HK-2 (cell line): ENCODE measurements at regions not wholly inside any gene's neighbourhood (a gene's known extent, or its start where the extent isn't known, plus 50 kb on each side); places are given as distances from the start of the nearest gene placed in this dataset.
A peak's percentile ranks its signal among the peaks of the same experiment; 100 is the strongest.
"Not testable (repeated sequence)": the region's sequence is repeated elsewhere in the genome, so short reads cannot be mapped to it uniquely, and the experiment has no call there.

Experiments used
- DNase-seq: peaks from one replicate; pipeline ENCODE4 v3.0.0-alpha.2; 2018; ENCODE audit not compliant: unreplicated experiment

DNA sequence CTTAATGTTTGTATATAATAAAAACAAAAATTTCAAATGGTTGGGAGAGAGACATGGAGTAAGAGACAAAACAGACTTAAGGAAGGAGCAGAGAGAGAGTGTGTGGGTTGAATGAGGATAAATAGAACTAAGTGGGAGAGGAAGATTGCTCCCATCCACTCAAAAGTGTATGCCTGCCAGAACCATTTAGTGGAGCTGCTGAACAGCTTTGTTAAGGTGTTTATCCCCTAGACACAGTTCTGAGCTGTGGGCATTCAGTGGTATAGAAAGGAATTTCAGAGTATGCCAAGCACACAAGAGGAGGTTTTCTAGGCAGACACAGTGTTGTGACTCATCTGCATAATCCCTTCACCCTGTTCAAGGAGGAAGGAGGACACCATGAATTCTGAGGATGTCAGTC lies 508.6 kb upstream of the EPHA5 start:
- DNase-seq = peak; percentile 10

DNA sequence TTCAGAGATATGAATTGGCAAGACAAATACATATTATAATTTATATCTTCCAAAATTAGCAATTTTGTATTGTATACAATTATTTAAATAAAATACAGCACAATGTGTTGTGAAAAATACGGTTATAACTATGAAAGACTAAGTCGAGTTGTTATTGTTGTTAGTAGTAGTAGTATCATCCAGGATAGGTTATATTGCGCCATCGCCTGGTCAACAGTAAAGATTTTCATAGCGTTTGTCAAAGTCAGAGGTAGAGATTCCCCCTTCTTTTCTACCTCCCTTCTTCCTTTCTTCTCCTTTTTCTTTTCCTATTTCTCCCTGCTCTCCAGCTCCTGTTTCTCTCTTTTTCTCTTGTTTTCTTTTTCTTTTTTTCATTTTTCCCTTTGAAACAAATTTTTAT lies 499.1 kb upstream of the EPHA5 start:
- peak; percentile 4 for DNase-seq

DNA sequence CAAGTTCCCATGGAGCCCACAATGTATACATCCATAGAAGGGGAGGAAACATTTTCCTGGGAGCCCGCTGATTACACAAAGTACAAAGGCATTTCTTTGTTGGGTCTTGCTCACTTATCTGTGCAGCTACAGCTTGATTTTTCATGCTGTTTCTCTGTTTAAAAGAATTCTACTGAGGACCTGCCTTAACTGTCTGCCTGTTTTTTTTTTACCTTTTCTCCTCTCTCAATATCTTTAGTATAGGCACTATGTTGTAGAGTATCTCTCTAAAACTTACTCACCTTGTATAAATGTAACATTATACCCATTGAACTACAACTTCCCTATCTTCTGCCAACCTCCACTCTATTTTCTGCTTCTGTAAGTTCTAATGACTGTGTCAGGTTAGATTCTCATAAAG lies 494.6 kb upstream of the EPHA5 start:
- no peak for DNase-seq

DNA sequence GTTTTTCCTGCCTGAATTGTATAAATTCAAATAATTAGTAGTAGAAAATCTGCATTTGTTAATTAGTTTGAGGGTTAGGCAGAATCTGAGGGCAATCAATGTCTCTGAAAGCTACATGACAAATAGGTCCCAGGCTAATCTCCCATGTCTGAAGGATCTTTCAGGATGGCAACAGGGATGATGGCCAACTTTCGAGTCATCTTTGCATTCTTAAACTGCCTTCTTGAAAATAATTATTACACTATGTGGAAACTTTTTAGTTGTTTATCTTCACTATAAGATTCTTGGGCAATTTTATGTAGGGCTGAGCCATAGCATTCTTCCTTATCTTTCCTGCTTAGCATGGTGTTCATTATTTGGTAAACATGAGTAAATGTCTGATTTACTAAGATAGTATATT lies 490.3 kb upstream of the EPHA5 start:
- DNase-seq = no peak

DNA sequence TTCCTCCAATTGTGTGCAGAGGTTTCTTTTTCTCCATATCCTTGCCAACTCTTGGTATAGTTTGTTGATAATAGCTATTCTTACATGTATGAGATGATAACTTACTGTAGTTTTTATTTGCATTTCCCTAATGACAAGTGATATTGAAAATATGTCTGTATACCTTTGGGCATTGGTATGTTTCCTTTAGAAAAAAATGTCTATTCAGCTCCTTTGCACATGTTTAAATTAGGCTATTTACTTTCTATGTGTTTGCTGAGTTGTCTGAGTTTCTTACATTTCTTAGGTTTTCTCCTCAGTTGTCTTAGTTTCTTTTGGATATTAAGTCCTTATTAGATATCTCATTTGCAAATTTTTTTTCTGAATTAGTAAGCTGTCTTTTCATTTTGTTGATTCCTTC lies 487.3 kb upstream of the EPHA5 start:
- DNase-seq = no peak

DNA sequence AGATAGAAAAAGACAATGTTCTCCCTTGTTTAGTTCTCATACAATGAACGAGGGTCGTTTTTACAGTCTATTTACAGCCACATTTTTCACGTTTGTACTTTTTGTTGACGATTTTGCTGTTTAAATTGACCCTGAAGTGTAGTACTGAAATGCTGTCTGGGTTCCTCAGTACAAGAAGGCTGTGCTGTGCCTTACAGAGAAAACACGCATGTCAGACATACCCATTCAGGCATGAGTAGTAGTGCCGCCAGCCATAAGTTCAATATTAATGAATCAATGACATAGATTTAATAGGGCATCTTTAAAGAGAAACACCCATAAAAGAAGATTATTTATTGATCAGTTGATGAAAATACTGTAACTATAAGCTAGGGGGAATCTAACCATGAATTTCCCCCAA lies 459.8 kb upstream of the EPHA5 start:
- DNase-seq = no peak

DNA sequence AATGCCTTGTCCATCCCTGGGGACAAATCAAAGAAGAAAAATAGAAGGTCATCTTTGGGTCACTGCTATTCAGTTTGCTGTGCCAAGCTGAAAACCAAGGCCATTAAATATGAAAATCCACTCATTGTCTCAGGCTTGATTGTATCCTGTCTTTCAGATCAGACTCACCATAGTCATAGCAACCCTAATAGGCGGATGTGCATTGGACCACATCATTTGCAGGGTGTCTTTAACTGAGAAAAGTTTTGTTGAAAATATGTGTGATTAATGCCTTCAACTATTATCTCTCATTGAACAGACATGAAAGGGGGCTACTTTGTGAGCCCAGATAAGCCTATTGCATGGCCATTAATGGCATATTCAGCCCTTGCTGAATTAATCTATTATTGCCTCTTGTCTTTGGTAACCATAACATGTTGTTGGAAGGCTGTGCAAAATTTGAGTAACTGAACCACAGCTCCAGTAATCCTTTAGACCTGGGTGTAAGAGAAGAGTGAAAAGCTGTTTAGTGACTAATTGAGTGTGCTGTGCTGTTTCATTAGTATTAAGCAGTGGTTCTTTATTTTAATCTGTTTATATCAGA lies 453.6 kb upstream of the EPHA5 start:
- no peak for DNase-seq

DNA sequence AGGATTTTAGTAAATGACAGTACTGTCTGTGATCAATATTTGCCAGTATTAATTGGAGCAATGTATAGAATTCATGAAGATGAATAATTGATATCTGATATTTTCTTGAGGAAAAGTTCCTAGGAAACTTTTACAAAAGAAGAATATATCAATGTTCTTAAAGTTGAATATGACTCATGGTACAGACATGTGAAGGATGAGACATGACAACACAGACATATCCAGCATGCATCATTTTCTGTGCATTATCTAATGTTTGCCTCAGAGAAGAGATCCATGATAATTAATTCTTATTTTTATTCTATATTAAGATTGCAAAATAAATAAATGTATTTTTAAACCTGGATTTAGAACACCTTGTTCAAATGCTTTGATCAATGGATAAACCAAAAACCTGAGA lies 452.9 kb upstream of the EPHA5 start:
- DNase-seq = no peak

DNA sequence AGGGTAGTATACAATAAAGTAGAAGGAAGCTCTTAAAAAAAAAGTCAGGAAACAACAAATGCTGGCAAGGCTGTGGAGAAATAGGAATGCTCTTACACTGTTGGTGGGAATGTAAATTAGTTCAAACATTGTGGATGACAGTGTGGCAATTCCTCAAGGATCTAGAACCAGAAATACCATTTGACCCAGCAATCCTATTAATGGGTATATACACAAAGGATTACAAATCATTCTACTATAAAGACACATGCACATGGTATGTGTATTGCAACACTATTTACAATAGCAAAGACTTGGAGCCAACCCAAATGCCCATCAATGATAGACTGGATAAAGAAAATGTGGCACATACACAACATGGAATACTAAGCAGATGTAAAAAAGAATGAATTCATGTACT lies 444.9 kb upstream of the EPHA5 start:
- not testable (repeated sequence) for DNase-seq

DNA sequence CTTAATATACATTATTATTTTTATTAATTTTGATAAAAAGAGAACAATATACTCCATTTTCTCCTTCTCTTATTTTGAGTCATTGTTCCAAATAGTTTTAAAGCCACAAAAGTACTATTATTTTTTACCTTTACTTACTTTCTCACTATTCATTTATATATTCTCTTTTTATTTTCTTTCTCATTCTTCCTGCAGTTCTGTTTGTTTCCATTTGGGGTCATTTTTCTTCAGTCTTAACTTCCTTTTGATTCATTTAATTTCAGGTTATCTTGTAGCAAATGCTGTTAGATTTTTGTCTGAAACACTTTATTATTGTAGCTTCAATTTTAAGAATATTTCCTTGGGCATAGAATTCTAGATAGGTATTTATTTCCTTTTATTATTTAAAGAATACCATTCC lies 438.6 kb upstream of the EPHA5 start:
- no peak for DNase-seq

DNA sequence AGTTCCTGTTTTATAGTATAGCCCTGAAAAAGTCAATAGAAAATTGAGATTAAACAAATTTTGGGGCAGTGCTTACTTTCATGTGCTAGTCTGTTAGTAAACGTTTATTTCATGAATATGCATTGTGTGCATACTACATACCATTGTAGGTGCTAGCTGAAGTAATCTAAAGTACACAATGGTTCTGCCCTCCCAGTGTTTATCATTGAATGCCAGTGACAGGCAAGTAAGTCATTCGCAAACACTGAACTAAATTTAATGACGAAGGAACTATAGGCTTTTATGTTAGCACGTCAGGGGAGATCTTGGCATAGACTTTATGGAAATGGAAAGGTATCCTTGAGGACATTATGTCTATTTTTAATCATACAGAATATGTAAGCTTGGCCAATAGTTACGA lies 426.9 kb upstream of the EPHA5 start:
- no peak for DNase-seq

DNA sequence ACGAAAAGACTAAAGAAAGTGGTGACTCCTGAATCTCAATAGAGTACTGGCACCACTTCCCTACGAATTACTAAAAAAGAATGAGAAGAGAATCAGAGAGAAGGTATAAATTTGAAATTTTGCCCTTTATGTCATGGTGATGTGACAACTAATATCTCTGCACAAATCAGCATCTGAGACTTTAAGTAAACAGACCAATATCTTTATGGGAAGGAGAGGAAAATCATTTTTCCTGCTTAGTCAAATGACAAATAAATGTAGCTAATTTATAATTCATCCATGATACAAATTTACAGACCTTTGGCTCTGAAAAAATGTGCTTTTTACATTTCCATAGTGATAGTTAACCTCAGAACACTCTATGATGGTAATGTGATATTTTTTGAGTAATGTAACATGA lies 424.8 kb upstream of the EPHA5 start:
- no peak for DNase-seq

DNA sequence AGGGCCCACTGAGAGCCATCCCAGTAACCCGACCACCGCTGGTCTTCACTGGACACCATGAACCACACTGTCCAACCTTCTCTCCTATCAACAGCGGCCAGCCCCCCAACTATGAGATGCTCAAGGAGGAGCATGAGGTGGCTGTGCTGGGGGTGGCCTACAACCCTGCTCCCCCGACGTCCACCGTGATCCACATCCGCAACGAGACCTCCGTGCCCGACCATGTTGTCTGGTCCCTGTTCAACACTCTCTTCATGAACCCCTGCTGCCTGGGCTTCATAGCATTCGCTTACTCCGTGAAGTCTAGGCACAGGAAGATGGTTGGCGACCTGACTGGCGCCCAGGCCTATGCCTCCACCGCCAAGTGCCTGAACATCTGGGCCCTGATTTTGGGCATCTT lies 423.8 kb upstream of the EPHA5 start:
- DNase-seq = no peak

DNA sequence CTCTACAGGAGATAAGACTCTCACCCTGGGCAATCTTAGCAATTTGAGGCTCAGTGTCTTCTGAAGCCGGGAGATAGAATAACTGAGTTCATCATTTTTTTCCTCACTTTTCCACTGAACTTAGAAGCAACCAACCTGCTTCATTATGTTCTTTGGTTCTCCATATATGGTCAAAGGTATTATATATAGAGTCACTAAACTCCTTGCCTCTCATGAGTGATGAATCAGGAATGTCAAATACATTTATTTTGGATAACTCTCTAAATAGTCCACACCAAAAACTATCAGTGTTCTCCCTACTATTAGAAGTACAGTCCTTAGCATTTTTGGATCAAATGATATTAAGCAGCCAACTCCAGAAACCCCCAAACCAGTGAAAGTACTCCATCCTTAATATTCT lies 421.5 kb upstream of the EPHA5 start:
- no peak for DNase-seq

DNA sequence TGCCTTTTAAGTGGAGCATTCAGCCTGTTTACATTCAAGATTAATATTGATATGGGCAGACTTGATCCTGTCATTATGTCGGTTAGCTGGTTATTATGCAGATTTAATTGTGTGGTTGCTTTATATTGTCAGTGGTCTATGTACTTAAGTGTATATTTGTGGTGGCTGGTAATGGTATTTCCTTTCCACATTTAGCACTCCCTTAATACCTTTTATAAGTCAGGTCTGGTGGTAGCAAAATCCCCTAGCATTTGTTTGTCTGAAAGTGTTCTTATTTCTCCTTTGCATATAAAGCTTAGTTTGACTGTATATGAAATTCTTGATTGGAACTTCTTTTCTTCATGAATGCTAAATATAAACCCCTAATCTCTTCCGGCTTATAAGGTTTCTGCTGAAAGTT lies 403.7 kb upstream of the EPHA5 start:
- no peak for DNase-seq

DNA sequence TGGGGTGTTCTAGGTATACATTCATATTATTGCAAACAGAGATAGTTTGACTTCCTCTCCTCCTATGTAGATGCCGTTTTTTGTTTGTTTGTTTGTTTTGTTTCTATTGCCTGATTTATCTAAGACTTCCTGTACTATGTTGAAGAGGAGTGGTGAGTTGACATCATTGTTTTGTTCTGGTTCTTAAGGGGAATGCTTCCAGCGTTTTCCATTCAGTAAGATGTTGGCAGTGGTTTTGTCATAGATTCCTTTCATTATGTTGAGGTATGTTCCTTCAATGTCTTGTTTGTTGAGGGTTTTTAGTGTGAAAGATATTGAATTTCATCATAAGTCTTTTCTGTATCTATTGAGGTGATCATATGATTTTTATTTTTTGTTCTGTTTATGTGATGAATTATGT lies 401.6 kb upstream of the EPHA5 start:
- DNase-seq = no peak

DNA sequence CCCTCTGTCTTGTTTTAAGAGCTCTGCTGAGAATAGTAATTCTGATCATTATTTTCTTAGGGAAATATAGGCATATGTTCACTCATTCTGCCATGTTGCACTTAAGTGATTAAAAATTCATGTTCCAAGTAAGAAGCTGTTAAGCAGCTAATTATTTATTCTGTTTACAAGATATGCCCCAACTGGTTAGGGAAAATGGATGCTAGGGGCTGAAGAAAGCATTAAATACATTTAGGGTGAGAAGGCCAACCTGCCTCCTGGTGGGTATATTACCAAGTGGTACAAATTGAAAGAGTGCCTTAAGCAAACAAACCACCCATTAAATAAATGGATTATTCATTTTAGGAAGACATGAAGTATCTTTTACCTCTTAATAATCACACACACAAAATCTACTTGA lies 392.6 kb upstream of the EPHA5 start:
- DNase-seq = no peak

DNA sequence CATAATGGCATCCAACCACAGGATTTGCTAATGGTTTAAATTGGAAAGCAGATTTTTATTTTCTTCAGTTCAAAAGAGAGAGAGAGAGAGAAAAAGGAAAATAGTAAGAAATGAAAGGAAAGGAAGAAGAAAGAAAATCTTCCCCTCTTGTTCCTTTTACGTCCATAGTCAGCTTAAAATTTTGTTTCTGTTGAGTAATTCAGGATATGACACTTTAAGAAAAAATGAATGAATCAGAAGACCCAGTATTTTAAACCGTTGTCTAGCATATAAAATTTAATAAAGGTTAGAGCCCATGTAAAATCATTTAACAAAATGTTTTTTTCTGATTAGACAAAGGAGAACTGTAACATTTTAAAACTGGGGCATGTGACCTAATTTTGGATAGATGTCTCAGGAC lies 391.8 kb upstream of the EPHA5 start:
- DNase-seq = no peak

DNA sequence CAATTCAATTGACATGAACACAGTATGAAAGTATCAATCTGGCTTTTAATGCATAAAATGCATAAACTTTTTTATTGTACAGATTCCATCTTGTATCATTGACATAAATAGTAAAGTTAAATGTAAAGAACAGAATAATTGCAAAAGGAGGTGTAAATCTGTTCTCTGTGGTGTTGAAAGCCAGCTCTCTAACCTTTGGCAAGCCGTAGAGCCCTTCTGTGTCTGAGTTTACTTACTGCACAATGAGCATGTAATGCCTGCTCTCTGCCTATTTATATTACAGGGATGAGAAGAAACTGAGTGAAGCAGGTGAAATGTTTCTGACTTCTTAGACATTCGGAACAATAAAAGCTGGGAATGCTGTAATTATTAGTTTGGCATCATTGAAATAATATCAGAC lies 389.3 kb upstream of the EPHA5 start:
- DNase-seq = no peak

DNA sequence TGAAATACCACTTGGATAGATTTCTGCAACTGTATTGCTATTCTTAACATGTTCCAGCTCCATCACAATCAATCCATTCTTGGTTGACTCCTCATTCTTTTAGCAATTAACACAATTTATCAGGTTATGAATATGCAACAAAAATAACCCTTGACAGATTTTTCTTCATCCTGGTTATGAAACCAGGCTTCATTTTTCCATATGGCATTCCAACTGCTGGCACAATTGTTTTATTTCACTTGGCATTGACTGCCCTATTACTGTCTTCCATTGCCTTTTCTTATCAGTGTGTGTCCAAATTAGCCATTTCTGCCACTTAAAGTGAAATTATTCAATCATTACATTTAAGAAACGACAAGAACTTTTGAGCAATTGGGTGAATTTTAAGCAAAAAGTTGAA lies 388.8 kb upstream of the EPHA5 start:
- no peak for DNase-seq

DNA sequence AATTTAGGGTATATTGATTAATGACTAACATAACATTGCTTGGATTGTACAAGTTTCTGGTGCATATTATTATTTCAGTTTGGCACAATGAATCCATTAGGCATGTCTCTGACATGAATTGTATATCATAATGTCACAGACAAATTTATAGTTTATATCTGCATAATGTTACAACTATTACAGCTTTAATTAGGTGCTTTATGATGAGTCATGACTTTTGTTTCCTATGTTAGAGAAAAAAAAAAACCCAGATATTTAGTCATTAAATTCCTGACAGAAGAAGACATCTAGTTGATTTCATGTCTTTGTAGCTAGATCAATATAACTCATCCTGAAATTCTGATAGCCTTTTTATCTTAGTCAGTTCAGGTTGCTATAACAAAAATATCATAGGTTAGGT lies 385.7 kb upstream of the EPHA5 start:
- no peak for DNase-seq

DNA sequence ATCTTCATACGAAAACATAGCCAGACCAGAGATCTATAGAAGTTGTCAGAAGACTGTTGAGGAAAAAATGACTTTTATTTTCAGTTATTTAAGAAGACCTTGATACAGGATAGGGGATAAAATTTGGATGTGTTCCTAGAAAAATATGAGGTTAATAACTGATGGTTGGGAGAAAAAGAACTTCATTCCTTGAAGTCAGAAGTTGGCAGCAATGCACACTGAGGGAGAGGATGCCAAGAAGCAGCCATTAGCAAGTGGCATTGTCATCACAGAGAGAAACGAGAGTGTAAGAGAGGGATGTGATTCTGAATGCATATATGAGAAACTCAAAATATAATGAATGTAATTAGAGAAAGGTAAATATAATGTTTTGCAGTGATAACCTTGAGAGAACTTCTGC lies 382.1 kb upstream of the EPHA5 start:
- DNase-seq = no peak

DNA sequence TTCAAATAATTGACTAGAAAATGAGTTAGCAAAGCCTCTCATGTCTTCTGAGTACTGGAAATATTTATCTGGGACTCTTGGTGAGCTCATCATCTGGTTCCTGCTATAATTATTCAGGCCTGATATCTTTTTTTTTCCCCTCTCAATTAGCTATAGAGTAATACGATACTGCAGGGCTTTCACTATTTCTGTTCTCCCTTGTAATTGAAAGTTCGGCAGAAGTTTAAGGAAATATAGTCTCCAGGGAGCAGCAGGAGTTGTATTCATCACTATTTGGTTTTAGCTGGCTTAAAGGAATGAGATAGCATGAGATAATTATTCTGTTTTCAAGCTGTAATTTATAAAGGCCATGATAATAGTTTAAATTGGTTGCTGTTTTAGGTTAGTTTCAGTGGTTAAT lies 378.6 kb upstream of the EPHA5 start:
- DNase-seq = no peak

DNA sequence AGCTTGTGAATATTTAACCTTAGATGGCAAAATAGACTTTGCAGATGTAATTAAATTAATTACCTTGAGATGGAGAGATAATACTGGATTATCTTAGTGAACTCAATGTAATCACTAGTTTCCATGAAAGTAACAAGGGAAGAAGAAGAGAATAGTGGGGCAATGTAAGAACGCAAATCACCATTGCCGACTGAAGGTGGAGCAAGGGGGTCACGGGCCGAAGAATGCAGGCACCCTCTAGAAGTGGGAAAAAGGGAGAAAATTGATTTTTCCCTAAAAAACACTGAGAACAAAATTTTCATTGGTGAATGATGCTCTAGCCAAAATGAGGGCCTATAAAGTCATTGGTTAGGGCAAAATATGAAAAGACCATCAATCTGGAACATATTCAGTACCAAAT lies 375.6 kb upstream of the EPHA5 start:
- DNase-seq = no peak

DNA sequence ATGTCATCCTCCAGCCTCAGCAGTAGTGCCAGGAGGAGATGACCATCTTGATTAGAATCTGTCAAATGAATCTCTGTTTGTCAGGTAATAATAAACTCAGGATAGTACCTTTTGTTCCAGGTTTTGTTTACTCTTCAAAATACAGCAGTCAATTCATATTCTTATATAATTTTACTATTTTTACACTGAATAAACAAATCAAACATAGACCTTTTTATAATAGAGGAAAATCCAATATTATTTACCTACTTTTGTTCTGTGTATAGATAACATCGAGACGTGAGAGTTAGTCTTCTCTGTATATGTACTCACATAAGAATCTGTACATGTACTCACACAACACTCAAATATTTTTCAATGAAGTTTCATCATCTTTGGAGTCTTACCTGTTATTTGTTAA lies 365.4 kb upstream of the EPHA5 start:
- DNase-seq = no peak
